ENCODE measurements at regions not wholly inside any gene's neighbourhood (a gene's known extent, or its start where the extent isn't known, plus 50 kb on each side); places are given as distances from the start of the nearest gene placed in this dataset.

GRCh38 chr18:38322206-38322605, 756.6 kb upstream of the CELF4 start:
- TF ChIP-seq, protein P1, sequence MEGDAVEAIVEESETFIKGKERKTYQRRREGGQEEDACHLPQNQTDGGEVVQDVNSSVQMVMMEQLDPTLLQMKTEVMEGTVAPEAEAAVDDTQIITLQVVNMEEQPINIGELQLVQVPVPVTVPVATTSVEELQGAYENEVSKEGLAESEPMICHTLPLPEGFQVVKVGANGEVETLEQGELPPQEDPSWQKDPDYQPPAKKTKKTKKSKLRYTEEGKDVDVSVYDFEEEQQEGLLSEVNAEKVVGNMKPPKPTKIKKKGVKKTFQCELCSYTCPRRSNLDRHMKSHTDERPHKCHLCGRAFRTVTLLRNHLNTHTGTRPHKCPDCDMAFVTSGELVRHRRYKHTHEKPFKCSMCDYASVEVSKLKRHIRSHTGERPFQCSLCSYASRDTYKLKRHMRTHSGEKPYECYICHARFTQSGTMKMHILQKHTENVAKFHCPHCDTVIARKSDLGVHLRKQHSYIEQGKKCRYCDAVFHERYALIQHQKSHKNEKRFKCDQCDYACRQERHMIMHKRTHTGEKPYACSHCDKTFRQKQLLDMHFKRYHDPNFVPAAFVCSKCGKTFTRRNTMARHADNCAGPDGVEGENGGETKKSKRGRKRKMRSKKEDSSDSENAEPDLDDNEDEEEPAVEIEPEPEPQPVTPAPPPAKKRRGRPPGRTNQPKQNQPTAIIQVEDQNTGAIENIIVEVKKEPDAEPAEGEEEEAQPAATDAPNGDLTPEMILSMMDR (IDR thresholded peaks at IDR 0.05): no peak
- TF ChIP-seq EP300 (IDR thresholded peaks at IDR 0.05) (no peak), POLR2A (IDR thresholded peaks at IDR 0.05) (no peak)
